ENCODE measurements at regions not wholly inside any gene's neighbourhood (a gene's known extent, or its start where the extent isn't known, plus 50 kb on each side); places are given as distances from the start of the nearest gene placed in this dataset.

DNA sequence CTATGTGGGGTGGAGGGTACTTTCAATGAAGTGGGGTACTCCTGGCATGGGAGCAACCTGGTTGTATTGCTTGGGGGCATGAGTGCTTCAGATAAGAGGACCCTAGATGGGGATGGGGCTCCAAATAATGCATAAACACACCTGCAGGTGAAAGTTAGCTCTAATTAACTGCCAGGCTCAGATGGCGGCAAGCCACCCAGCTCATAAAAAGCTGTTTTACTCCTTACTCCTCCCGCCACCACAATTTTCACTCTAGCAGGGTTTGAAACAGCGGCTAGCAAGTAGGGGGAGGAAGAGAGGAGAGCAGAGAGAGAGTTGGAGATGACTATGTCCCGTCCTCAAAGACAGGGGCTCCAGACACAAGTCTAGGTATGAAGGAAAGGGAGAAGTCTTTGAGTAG is 117.7 kb upstream of the WSCD1 start:
- DNase-seq (ENCODE audit: low read depth), result no peak

DNA sequence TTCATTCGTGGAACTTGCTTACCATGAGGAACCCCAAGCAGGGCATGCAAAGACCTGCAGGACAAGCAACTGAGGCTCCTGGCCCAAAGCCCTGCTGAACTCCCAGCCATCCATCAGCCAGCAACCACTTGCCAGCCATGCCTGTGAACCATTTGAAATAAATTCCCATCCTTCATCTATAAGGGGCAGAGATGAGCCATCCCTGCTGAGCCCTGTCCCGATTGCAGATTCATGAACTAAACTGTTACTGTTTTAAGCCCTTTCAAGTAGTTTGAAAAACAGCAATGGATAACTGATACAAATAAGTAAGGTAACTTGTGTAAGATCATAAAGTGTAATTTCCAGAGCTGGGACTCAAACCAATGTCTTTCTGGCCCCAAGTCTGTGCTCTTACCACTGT is 114.4 kb upstream of the WSCD1 start:
- no peak for DNase-seq (ENCODE audit: low read depth)

DNA sequence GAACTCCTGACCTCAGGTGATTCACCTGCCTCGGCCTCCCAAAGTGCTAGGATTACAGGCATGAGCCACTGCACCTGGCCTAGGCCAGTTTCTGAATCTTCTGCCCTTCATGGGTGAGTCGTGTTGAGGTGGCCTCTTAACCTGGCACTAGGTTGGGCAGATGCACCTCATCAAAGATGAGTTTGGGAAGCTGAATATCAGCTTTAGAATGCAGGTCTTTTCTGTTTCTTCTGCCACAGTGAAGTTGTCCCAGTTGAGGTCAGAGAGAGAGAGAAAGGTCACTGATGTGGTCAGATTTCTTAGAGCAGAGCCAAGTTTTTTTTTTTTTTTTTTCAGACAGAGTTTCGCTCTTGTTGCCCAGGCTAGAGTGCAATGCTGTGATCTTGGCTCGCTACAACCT is 111.3 kb upstream of the WSCD1 start:
- DNase-seq (ENCODE audit: low read depth), result no peak

DNA sequence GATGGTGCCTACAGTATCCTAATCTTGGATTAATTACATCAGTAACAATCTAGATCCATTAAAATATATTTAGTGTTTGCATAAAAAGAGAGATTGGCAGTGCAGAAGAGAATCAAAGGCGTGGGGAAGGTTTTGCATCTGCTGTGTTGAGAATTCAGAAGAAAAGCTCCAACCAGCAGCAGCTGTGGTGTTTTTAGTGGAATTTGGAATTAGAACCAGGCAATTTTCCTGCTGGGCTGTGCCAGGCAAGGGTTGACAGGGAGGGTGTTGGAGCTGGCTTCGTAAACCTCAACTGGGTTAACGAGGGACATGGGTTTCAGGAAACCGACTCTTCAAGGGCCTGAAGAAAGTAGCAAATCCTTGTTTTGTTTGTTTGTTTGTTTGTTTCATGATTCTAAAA is 107.8 kb upstream of the WSCD1 start:
- no peak for DNase-seq (ENCODE audit: low read depth)

DNA sequence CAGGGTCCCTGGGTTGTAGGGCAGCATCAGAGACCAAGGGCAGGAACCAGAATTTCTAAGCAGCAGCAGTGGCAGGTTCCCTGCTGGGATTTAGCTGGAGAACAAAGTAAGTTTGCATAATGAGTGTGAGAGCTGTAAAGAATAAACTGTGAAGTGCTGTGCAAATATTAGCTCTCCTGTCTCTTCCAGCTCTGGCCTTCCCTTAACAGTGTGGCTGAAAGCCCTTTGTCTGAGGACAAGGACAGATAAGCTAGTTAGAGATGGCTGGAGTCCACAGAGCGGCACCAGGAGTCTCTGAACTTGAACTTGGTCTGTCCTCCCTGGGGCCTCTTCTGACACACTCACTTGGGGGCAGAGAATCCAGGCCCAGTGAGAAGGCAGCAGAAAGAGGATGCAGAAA is 98.2 kb upstream of the WSCD1 start:
- DNase-seq (ENCODE audit: low read depth), result no peak

DNA sequence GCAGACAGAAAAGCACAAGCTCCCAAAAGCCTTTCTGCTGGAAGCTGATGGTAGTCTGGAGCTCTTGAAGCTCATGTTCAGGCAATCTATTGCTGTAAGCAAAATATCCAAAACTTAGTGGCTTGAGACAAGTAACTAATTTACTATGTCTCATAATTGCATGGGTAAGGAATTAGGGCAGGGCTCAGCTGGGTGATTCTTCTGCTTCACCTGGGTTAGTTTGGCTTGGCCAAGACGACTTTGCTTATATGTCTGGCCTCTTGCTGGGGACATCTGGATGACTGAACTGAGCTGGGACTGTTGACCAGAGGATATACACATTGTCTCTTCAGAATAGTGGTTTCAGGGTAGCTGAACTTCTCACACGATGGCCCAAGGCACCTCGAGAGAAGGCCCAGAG is 96.8 kb upstream of the WSCD1 start:
- DNase-seq (ENCODE audit: low read depth), result no peak

DNA sequence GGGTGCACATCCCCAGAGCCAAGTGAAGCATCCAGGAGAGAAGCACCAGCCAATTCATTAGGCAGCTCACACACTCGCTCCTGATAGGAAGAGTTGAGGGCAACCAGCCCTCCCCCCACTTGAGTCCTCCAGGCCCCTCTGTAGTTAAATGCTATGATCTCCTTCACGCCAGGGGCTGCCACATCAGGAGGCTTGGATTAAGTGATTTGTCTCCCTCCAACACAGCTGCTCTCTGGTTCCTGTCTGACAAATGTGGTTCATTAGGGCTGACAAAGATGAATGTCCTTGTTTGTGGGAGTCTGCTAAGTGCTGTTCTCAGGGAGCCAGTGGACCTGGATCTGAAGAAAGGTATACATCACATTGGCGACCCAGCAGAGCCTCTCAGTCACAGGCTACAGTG is 94.5 kb upstream of the WSCD1 start:
- no peak for DNase-seq (ENCODE audit: low read depth)

DNA sequence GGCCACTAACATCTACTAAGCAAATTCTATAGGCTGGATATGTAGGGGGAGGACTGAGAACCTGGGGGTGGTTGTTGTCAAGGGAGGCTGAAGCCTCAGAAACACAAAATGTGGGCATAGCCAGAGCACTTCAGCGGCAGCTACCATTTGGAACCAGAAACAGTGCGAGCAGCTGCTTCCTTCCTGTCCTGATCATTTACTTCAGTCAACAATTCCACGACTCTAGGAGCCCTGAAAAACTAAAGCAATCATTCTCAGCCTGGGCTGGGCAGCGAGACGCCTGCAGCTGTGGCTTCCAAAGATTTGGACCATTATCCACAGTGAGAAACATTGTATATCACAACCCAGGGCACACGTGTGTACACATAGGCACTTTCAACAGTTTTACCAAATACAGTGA is 93.9 kb upstream of the WSCD1 start:
- DNase-seq (ENCODE audit: low read depth), result no peak

DNA sequence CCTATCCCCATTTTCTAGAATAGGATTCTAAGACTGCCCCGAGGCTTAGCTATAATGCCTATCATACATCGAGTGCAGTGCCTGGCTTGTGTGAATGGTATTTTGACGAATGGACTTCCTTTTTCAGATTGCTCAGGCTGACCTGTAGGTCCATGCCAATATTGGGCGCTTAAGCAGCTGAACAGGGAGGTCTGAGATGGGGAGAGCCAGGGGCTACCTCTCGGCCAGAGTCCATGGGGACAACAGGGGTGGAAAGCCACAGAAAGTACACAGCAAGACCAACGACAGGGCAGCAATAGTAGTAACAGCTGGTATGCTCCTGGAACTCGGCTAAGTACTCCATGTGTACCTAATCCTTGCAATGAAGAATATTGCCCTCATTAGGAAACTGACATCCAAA is 91.7 kb upstream of the WSCD1 start:
- no peak for DNase-seq (ENCODE audit: low read depth)

DNA sequence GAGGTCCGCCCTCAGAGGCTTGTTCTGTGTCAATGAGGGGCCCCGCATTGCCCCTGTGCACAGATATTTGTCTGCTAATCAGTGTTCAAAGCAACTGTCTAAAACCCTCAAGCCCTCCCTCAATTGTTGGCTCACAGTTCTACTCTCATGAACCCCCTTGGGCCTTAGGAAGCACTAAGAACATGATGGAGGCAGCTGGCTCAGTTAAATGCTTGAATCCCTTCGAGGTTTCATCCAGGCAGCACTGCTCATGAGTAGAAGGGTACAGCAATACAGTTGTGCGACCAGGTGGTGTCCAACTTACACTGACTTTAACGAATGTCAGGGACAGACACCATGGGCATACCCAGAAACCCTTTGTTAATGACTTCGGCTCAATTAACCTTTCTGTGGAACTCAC is 89.2 kb upstream of the WSCD1 start:
- no peak for DNase-seq (ENCODE audit: low read depth)

DNA sequence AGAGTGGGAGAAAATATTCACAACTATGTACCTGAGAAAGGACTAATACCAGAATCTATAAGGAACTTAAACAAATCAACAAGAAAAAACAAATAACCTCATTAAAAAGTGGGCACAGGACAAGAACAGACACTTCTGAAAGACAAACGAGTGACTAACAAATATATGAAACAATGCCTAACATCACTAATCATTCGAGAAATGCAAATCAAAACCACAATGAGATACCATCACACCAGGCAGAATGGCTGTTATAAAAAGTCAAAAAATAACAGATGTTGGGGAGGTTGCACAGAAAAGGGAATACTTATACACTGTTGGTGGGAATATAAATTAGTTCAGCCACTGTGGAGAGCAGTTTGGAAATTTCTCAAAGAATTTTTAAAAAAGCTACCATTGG is 83.5 kb upstream of the WSCD1 start:
- DNase-seq (ENCODE audit: low read depth), result no peak

DNA sequence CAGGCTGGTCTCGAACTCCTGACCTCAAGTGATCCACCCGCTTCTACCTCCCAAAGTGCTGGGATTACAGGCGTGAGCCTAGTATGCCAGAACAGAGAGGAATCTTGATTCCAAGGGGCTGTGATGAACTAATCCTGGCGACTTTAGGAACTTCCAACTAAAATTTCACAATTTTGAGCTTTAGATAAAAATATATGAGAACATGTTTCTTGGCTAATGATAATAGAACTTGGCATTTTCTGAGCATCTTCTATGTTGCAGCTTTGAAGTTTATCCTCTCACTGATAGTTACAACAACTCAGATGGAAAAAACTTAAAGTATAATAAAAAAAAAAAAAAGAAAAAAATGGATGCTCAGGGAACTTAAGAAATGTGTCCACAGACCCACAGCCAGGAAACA is 69.8 kb upstream of the WSCD1 start:
- DNase-seq (ENCODE audit: low read depth), result no peak

DNA sequence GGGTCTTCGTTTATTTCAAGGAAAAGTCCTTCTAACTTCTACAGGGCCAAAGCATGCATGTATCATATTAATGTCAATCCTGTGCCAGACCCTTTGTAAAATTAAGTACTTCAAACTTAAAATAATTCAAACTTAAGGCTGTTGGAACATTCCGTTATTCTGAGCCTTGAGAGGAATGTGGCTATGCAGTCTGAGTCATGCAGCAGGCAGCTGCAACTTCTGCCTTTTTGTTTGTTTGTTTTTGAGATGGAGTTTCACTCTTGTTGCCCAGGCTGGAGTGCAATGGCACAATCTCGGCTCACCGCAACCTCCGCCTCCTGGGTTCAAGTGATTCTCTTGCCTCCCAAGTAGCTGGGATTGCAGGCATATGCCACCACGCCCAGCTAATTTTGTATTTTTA is 67.0 kb upstream of the WSCD1 start:
- peak; percentile 49 for DNase-seq (ENCODE audit: low read depth)

DNA sequence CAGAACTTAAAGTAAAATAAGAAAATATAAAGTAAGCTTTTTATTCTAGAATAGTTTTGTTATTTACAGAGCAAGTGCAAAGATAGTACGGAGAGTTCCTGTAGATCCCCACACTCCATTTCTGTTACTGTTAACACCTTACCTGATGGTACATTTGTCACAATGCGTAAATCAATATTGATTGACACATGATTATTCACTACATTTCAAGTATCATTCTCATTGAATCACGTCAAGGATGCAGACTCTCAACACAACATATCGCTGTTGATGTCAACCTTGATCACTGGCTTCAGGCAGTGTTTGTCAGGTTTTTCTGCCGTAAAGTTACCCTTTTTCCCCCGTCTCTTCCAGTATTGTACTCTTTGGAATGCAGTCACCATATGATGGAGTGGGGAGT is 64.2 kb upstream of the WSCD1 start:
- no peak for DNase-seq (ENCODE audit: low read depth)

DNA sequence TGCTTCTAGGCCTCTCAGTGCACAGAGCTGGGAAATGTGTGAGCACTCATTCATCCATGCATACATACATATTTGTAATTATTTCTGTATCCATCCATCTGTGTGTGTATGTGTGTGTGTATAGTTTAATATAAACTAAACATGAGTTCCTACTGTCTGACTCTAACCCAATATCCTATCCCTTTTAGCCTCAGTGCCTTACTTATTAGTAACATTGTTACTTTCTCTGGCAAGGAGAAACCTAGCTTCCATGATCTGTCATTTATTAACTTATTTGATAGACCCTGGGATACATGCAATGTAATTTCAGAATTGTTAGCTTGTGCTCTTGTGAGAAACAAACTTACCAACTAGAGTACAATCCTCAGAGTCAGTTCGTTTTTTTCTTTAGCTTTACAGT is 59.0 kb upstream of the WSCD1 start:
- DNase-seq (ENCODE audit: low read depth), result no peak

DNA sequence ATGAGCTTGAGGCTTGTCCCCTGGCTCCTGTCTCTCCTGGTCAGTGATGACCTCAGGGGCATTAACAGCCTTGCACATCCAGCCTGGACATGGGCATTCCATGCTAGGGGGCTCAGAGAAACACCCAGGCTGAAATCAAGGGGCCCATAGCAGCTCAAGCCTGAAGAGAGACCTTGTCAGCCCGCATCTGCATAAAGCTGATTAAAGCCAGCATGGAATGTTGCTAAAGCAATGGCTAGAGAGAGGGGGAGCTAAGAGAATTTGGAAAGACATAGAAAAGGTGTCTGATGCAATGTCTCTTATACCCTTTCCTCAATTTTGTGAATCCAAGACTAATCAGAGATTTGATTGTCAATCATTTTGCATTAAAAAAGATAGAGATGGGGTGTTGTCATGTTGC is 51.4 kb upstream of the WSCD1 start:
- DNase-seq (ENCODE audit: low read depth), result no peak

DNA sequence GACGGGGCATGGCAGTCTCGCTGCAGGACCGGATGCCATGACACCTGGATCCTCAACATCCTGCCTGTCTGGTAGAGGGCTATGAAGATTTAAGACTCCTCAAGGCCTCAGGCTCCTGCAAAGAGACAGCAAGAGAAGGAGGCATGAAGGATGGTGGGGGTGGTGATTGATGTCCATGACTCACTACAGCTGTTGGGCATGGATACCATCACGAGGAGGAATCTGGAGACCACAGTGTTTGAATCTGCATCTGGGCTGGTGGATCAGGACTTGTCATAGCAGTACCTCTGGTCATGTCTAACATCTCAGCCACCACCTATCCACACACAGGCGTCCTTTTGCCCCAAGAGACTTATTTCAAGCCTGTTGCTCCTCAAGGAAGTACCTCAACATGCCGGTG is 50.2 kb upstream of the WSCD1 start:
- DNase-seq (ENCODE audit: low read depth), result no peak

DNA sequence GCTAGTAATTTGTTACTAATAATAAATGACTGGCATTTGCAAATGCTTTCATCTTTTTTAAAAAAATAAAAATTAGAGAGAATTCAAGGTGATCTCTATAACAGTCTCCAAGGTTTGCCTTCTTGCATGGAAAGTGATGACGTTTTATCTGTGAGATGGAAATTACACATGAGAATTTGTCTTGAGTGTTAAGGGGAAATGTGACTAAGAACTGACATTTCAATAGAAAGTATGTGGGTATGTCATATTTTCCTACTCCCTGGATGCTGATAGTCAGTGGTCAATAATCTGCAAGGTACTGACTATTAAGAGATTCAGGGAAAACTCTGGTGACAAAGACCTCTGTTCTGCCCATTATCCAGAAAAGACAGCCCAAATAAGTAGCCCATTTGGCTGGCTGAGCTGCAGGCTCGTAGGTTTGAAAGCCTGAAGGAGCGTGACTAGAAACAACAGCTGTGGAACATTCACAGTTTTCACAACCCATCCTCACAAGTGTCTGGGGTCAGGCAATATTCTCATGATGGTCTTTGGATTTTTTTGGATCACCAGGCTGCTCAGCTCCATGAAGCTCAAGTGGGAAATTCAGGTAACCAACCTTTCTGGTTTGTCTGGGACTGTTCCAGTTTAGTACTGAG is 49.7 kb upstream of the WSCD1 start:
- DNase-seq (ENCODE audit: low read depth), result no peak

Data from GM04503 (cell line).